ENCODE measurements at regions not wholly inside any gene's neighbourhood (a gene's known extent, or its start where the extent isn't known, plus 50 kb on each side); places are given as distances from the start of the nearest gene placed in this dataset.

DNA sequence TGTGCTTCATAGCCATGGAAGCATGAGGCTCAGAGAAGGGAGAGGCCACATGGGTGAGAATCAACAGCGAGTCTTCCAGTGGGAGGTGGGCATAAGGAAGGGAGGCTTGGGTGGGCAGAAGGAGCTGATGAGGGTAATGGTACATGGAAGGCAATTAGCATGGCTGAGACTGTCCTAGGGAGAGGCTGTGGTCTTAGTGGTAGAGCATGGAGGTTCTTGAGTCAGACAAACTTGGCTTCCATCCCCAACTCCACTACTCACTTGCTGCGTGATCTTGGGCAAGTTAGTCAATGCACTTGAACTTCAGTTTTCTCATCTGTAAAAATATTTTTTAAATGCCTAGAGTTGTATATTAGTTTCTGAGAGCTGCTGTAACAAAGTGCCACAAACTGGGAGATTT is 227.2 kb upstream of the E2F8 start (continued):
- TF ChIP-seq EGR1 (IDR thresholded peaks at IDR 0.05; ENCODE audit: borderline replicate concordance in 1 of 2, low read depth in 2 of 2, low read length in 2 of 2) (no peak), MYC (IDR thresholded peaks at IDR 0.05; ENCODE audit: insufficient read depth, insufficient read length, insufficient replicate concordance, low read length, severe bottlenecking) (no peak), HDAC2 (IDR thresholded peaks at IDR 0.05) (no peak), SRF (IDR thresholded peaks at IDR 0.05; ENCODE audit: low read depth in 2 of 2, low read length in 2 of 2) (no peak), SREBF2 (IDR thresholded peaks at IDR 0.05; ENCODE audit: low read length) (no peak), MYB (IDR thresholded peaks at IDR 0.05; ENCODE audit: borderline replicate concordance, low read depth, low read length) (no peak), WRNIP1 (IDR thresholded peaks at IDR 0.05; ENCODE audit: borderline replicate concordance, low read depth, low read length) (no peak), CEBPZ (IDR thresholded peaks at IDR 0.05; ENCODE audit: low read depth, low read length) (no peak), CHD2 (IDR thresholded peaks at IDR 0.05; ENCODE audit: borderline replicate concordance, low read depth, low read length) (no peak)
- TF ChIP-seq, protein P1, sequence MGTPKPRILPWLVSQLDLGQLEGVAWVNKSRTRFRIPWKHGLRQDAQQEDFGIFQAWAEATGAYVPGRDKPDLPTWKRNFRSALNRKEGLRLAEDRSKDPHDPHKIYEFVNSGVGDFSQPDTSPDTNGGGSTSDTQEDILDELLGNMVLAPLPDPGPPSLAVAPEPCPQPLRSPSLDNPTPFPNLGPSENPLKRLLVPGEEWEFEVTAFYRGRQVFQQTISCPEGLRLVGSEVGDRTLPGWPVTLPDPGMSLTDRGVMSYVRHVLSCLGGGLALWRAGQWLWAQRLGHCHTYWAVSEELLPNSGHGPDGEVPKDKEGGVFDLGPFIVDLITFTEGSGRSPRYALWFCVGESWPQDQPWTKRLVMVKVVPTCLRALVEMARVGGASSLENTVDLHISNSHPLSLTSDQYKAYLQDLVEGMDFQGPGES (IDR thresholded peaks at IDR 0.05) = no peak

Data from GM12878 (cell line).